ENCODE measurements at regions not wholly inside any gene's neighbourhood (a gene's known extent, or its start where the extent isn't known, plus 50 kb on each side); places are given as distances from the start of the nearest gene placed in this dataset.

DNA sequence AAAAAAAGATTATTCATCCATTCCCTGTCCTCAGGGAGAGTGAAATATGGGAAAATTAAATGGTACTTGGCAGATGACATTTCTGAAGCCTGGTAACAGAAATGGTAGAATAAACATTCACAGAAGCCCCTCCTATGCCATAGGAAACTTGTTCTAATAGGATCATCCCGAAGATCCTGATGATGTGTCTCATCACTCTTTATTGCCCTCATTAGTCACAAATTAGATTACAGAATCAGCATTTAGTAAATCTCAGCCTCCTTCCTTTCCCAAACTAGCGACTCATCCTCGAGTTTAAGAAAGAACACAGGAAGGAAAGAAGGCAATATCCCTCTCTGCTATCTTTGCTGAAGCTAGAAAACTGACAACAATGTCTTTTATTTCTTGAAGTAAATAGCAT lies 154.4 kb downstream of the TMEM200A start:
- Mint-ChIP-seq H3K9me3 (peaks cover 27% of the 10 kb centered on the region), H3K4me1 (ENCODE audit: low read depth) (peaks cover 41% of the 10 kb centered on the region), H3K27ac (no peak overlapping the region), H3K36me3 (no peaks in the 10 kb centered on the region), H3K4me3 (no peak overlapping the region), H3K27me3 (no peaks in the 10 kb centered on the region)
- CTCF ChIA-PET: no interaction called here
- no peak for DNase-seq
- intact Hi-C loops (cut with micrococcal nuclease): no loop called here
- POLR2A ChIA-PET: no interaction called here

DNA sequence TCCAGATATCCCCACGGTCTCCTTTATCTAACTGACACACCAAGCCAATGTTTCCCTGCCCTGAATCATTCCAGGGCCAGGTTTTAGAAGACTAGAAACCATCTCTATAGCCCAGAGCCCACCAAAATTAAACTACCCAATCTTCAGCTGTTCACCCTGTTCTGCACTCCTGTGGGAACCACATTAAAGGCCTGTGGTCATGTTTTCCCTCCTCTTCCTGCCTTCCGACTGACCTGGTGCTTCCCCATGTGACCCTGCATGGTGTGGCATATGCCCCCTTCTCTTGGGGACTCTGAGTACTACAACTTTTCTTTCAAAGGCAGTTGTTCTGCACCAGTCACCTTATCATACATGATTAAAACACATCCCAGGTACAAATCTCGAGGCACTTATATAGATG lies 155.0 kb downstream of the TMEM200A start:
- peaks cover 24% of the 10 kb centered on the region for H3K9me3 Mint-ChIP-seq
- peaks cover 44% of the 10 kb centered on the region for H3K4me1 Mint-ChIP-seq (ENCODE audit: low read depth)
- POLR2A ChIA-PET: no interaction called here
- no peaks in the 10 kb centered on the region for H3K36me3 Mint-ChIP-seq
- DNase-seq: no peak
- intact Hi-C loops (cut with micrococcal nuclease): no loop called here
- no peak overlapping the region for H3K4me3 Mint-ChIP-seq
- no peak overlapping the region for H3K27ac Mint-ChIP-seq
- H3K27me3 Mint-ChIP-seq: no peaks in the 10 kb centered on the region
- CTCF ChIA-PET: no interaction called here

DNA sequence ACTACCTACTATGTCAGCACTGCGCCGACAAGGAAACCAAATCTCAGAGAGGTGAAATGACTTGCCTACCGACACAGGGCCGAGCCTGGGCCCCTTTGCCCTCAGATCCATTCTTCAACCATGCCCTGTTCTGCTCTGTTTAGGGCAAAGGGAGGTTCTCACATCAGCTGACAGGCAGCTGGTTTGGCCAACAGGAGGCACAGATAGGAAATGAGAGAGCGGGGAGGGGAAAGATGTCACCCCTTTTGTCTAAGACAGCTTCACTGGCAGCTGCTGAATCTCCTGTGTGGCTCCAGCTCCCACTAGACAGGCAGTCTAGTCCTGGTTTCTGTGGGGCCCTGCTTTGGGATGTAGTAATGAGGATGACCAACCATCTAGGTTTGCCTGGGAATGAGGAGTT lies 158.7 kb downstream of the TMEM200A start:
- H3K27ac Mint-ChIP-seq: no peak overlapping the region
- no peaks in the 10 kb centered on the region for H3K36me3 Mint-ChIP-seq
- intact Hi-C loops (cut with micrococcal nuclease): no loop called here

DNA sequence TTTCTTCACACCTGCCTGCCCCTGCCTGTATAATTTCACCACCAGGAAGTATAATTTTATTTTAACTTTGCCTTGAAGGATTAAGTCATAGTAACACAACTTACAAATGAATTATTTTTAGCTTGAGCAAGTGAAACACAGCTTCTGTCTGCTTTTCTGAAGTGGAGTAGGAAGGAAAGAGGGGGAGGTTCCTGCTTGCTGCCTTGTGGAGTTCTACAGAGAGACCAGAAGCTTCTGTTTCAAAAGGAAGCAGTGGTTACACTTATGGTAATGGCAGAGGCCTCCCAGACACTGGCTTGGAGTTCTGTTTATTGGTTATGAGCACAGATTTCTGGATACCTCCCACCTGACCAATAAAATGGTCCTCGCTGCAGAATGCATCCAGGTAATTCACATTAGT lies 159.6 kb downstream of the TMEM200A start:
- no peak for DNase-seq
- ChIA-PET POLR2A (no interaction called here), CTCF (interaction anchor here (1.3 kb wide), 1 partner anchor 203 kb away, joined by 3 read pairs; no protein-coding TSS in a partner anchor)
- H3K4me1 Mint-ChIP-seq (ENCODE audit: low read depth): peaks cover 33% of the 10 kb centered on the region
- intact Hi-C loops (cut with micrococcal nuclease): no loop called here
- peaks cover 19% of the 10 kb centered on the region for H3K9me3 Mint-ChIP-seq
- H3K4me3 Mint-ChIP-seq: no peak overlapping the region
- H3K27ac Mint-ChIP-seq: peak overlapping the region; percentile 9
- peaks cover 2% of the 10 kb centered on the region for H3K36me3 Mint-ChIP-seq
- H3K27me3 Mint-ChIP-seq: no peaks in the 10 kb centered on the region

More for the DNA sequence above, 158.7 kb downstream of the TMEM200A start:
- CTCF ChIA-PET: no interaction called here
- no peaks in the 10 kb centered on the region for H3K27me3 Mint-ChIP-seq
- H3K4me1 Mint-ChIP-seq (ENCODE audit: low read depth): peaks cover 33% of the 10 kb centered on the region
- peak; percentile 26 for DNase-seq
- POLR2A ChIA-PET: no interaction called here
- H3K9me3 Mint-ChIP-seq: peaks cover 17% of the 10 kb centered on the region
- H3K4me3 Mint-ChIP-seq: no peak overlapping the region

DNA sequence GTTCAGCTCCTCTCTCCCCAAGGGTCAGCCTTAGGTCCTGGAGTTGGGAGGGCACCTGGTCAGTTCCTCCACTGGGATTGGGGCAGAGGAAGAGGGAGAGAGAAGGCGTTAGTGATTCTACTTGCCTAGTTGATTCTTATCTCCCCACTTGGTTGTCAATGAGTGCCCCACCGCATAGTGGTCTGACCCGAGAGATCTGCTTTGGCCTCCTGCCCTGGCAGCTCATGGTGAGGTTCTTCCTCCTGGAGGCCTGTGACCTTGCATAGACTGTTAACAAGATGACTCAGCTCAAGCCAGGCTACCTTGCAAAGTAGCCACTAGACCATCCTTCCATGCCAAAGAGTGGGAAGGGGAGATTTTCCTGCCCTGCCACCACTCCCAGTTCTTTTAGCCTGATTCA lies 160.6 kb downstream of the TMEM200A start:
- Mint-ChIP-seq H3K4me1 (ENCODE audit: low read depth) (peaks cover 33% of the 10 kb centered on the region), H3K9me3 (peaks cover 18% of the 10 kb centered on the region), H3K36me3 (peaks cover 2% of the 10 kb centered on the region), H3K27ac (no peak overlapping the region), H3K4me3 (no peak overlapping the region), H3K27me3 (no peaks in the 10 kb centered on the region)
- intact Hi-C loops (cut with micrococcal nuclease): no loop called here
- no peak for DNase-seq
- POLR2A ChIA-PET: no interaction called here
- CTCF ChIA-PET: interaction anchor here (0.9 to 1.3 kb wide), 2 partner anchors 25 to 204 kb away, joined by 3 read pairs; no protein-coding TSS in a partner anchor

DNA sequence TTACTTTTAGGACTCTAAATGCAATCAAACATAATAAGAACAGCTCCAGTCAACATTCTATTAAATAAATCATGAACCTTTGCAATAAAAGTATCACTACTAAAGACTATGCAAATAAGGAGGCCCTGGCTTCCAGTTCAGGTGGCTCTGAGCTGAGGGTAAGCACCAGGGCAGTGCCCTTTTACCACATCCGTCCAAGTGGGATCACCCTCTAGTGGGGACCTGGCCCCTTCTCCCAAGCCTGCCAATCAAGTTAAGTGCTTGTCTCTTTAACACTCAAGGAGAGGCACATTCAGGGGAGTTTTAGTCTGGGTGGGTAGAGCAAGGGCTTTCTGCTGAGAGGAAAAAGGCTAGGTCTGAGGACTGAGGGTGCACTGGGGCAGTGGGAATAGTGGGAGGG lies 161.4 kb downstream of the TMEM200A start:
- no peak for DNase-seq
- Mint-ChIP-seq H3K4me3 (no peak overlapping the region), H3K36me3 (peaks cover 2% of the 10 kb centered on the region), H3K9me3 (peaks cover 16% of the 10 kb centered on the region), H3K4me1 (ENCODE audit: low read depth) (peaks cover 33% of the 10 kb centered on the region), H3K27ac (no peak overlapping the region), H3K27me3 (no peaks in the 10 kb centered on the region)
- POLR2A ChIA-PET: no interaction called here
- intact Hi-C loops (cut with micrococcal nuclease): no loop called here
- CTCF ChIA-PET: interaction anchor here (0.9 kb wide), 1 partner anchor 26 kb away, joined by 3 read pairs; no protein-coding TSS in a partner anchor

DNA sequence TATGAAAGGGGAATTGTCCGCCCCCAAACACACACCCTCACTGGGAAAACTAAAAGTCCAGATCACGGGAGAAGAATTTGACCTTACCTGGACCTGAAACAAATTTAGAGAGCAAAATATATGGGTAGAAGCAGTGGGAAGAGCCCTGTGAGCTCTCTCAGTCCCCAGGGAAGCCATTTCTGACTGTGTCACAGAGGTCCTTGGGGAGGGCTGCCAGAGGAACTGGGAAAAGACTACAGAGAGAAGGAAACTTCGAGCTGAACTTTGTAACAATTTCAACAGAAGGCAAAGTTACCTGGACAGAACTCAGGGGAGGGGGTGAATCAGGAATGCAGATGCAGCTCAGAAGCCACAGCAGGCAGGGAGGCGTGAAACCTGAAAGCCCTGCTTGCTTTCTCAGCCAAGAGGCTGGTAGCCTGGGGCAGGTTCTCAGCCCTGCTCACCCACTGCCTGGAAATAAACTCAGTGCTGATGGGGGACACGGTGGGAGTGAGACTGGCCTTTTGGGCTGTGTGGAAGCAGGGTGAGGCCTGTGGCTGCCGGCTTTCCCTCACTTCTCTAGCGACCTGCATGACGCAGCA lies 163.8 kb downstream of the TMEM200A start:
- POLR2A ChIA-PET: no interaction called here
- intact Hi-C loops (cut with micrococcal nuclease): no loop called here
- H3K9me3 Mint-ChIP-seq: peaks cover 12% of the 10 kb centered on the region
- DNase-seq: no peak
- peaks cover 2% of the 10 kb centered on the region for H3K36me3 Mint-ChIP-seq
- H3K4me3 Mint-ChIP-seq: no peak overlapping the region
- peaks cover 24% of the 10 kb centered on the region for H3K4me1 Mint-ChIP-seq (ENCODE audit: low read depth)
- no peak overlapping the region for H3K27ac Mint-ChIP-seq
- CTCF ChIA-PET: interaction anchor here (0.6 kb wide), 1 partner anchor 108 kb away, joined by 4 read pairs; no protein-coding TSS in a partner anchor
- no peaks in the 10 kb centered on the region for H3K27me3 Mint-ChIP-seq

DNA sequence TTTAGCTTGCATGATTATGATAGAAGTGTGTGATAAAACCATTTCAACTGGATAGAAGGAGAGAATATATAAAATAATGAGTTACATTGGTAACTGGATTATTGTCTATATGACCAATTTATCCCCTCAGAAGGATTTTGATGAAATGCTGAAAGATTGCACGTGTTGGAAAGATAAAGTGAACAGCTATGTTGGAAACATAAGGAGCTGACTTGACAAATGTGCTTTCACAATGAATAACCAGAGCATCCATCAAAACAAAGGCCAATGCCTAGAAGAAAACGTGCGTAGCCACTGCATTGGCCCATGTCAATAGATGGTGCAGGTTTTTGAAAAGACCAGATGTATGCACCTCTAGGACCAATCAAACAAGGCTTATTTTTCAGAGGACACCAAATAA lies 168.8 kb downstream of the TMEM200A start:
- H3K4me1 Mint-ChIP-seq (ENCODE audit: low read depth): peaks cover 8% of the 10 kb centered on the region
- no peaks in the 10 kb centered on the region for H3K27me3 Mint-ChIP-seq
- peaks cover 34% of the 10 kb centered on the region for H3K9me3 Mint-ChIP-seq
- intact Hi-C loops (cut with micrococcal nuclease): no loop called here
- peaks cover 13% of the 10 kb centered on the region for H3K36me3 Mint-ChIP-seq
- DNase-seq: no peak
- H3K27ac Mint-ChIP-seq: no peak overlapping the region
- H3K4me3 Mint-ChIP-seq: no peak overlapping the region
- ChIA-PET CTCF (interaction anchor here (1.1 kb wide), 1 partner anchor 213 kb away, joined by 3 read pairs; no protein-coding TSS in a partner anchor), POLR2A (no interaction called here)

DNA sequence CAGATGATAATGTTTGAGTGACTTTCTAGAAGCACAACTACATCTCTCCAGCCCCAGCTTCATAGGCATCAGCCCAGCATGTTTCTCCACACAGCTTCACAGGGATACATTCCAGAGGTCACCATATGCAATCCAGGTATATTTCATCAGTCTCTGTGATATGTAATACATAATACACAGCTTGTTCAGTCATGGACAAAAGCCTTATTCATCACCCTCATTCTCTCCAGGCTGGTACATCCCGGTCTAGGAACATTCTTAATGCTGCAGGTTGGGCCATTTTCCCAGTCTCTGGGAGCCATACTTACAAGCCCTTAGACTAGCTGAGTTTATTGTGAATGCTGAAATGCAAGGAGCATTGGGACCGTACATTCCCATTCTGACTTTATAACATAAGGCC lies 169.4 kb downstream of the TMEM200A start:
- Mint-ChIP-seq H3K36me3 (peaks cover 16% of the 10 kb centered on the region), H3K27ac (no peak overlapping the region), H3K9me3 (peaks cover 37% of the 10 kb centered on the region), H3K27me3 (no peaks in the 10 kb centered on the region), H3K4me3 (no peak overlapping the region), H3K4me1 (ENCODE audit: low read depth) (peaks cover 8% of the 10 kb centered on the region)
- CTCF ChIA-PET: no interaction called here
- intact Hi-C loops (cut with micrococcal nuclease): no loop called here
- POLR2A ChIA-PET: no interaction called here
- DNase-seq: no peak

DNA sequence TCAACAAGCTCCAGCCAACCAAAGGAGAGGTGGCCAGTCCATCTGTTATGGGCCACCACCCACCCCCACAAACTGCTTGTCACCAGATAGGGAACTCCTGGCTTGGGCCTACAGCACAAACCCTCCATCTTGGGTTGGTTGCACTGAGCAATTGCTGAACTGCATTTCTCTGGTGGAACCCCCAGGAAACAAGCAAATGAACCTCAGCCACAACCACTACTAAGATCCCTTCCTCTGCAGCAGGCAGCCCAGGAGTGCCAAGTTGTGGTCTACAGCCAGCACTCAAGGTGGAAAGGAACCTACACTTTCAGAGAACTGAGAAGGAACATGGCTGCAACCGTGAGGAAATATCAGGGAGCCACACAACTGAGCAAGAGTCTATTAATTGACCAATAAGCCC lies 171.6 kb downstream of the TMEM200A start:
- no peak overlapping the region for H3K4me3 Mint-ChIP-seq
- DNase-seq: no peak

DNA sequence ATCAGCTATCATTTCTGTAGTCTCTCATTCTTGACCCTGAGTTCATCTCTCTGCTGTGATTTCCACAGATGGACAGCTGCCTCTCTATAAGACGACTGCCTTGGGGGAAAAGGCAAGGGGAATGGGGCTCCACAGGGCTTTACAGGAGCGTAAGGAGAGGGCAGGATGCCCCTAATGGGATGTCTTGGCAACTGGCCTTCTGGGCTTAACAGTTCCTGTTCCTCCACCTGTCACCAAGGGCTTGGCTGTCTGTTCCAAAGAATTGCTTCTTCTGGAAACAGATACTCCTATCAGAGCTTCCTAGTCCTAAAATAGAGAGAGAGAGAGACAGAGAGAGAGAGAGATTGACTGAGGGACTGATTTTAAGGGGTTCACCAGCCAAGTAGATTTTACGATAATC lies 181.9 kb downstream of the TMEM200A start:
- Mint-ChIP-seq H3K4me1 (ENCODE audit: low read depth) (no peaks in the 10 kb centered on the region), H3K9me3 (no peaks in the 10 kb centered on the region), H3K27me3 (no peaks in the 10 kb centered on the region), H3K36me3 (no peaks in the 10 kb centered on the region), H3K27ac (no peak overlapping the region), H3K4me3 (no peak overlapping the region)
- DNase-seq: no peak
- intact Hi-C loops (cut with micrococcal nuclease): no loop called here
- CTCF ChIA-PET: interaction anchor here (0.6 kb wide), 1 partner anchor 169 kb away, joined by 3 read pairs; no protein-coding TSS in a partner anchor
- POLR2A ChIA-PET: no interaction called here

More for the DNA sequence above, 171.6 kb downstream of the TMEM200A start:
- peaks cover 41% of the 10 kb centered on the region for H3K9me3 Mint-ChIP-seq
- H3K4me1 Mint-ChIP-seq (ENCODE audit: low read depth): peaks cover 8% of the 10 kb centered on the region
- CTCF ChIA-PET: no interaction called here
- peaks cover 18% of the 10 kb centered on the region for H3K36me3 Mint-ChIP-seq
- POLR2A ChIA-PET: no interaction called here
- intact Hi-C loops (cut with micrococcal nuclease): no loop called here
- H3K27ac Mint-ChIP-seq: no peak overlapping the region
- no peaks in the 10 kb centered on the region for H3K27me3 Mint-ChIP-seq

DNA sequence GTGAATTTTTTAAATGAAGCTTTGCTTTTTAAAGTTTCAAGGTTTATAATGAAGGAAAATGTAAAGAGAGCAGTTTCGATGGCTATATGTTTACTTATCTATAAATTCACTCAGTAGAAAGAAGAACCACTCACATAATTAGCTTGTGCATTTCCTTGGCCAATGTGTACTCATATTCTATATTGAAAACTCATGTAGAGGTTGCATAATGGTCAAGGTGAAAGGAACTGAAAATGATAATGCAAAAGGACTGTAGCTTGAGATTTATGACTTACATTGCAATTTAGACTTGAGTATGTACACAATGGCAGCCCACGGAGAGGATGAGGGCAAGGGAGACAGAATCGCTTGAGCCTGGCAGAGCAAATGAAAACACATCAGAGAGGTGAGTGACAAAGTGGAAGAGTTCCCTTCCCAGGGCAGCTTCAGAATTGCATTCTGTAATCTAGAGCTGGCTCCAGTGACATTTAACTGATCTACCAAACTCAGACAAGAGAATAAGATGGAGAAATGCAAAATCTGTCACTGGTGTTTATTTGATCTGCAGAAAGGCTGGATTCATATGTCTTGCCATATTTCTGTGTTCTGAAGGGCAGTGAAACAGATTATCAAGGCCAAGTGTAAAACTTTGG lies 191.8 kb downstream of the TMEM200A start:
- DNase-seq: no peak
- no peak overlapping the region for H3K27ac Mint-ChIP-seq
- peaks cover 11% of the 10 kb centered on the region for H3K4me1 Mint-ChIP-seq (ENCODE audit: low read depth)
- intact Hi-C loops (cut with micrococcal nuclease): no loop called here
- no peaks in the 10 kb centered on the region for H3K36me3 Mint-ChIP-seq
- ChIA-PET POLR2A (no interaction called here), CTCF (no interaction called here)
- H3K9me3 Mint-ChIP-seq: no peaks in the 10 kb centered on the region
- no peak overlapping the region for H3K4me3 Mint-ChIP-seq
- H3K27me3 Mint-ChIP-seq: no peaks in the 10 kb centered on the region

DNA sequence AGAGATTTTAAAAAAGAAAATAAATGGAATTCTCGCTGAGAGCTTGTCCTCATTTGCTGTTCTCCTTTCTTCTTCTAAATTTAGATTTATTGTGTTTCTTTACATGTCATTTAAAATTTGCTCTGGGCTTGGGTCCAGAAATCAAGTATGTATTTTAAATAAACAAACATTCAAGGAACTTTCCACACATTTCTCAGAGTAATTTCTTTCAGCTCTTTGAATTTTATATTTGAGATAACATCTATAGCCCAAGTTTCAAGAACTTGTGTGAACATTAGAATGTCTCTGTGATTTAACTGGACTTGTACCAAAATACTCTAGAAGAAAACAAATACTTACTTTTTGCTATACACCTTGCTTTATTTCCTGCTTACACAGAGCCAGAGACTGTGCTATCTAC lies 192.3 kb downstream of the TMEM200A start:
- intact Hi-C loops (cut with micrococcal nuclease): no loop called here
- Mint-ChIP-seq H3K4me3 (no peak overlapping the region), H3K27ac (no peak overlapping the region), H3K9me3 (no peaks in the 10 kb centered on the region), H3K4me1 (ENCODE audit: low read depth) (peaks cover 11% of the 10 kb centered on the region), H3K27me3 (no peaks in the 10 kb centered on the region), H3K36me3 (no peaks in the 10 kb centered on the region)
- ChIA-PET CTCF (no interaction called here), POLR2A (no interaction called here)
- no peak for DNase-seq
